Pancreas (tissue), 10 donors: ENCODE measurements at regions not wholly inside any gene's neighbourhood (a gene's known extent, or its start where the extent isn't known, plus 50 kb on each side); places are given as distances from the start of the nearest gene placed in this dataset.
"Not testable (repeated sequence)": the region's sequence is repeated elsewhere in the genome, so short reads cannot be mapped to it uniquely, and the experiment has no call there.

Source experiments
- ATAC-seq, 4 donors: fragments of 200-7000 bp; cut with Tn5 transposase; one replicate each; pipeline versions ENCODE4 v1.8.0 to v1.9.1; 2020; ENCODE audit warnings: mild to moderate bottlenecking in 4 of 4, moderate library complexity in 4 of 4
- DNase-seq, 6 donors: peaks; one replicate each; pipeline ENCODE4 v3.0.0-alpha.2; 2020
- FAIRE-seq: peaks from 2 replicates; lab custom pipeline; 2012; peaks lifted over from hg19 to GRCh38; lab: Jason Lieb, UNC
- H3K27ac ChIP-seq, 4 donors: fragments of 200-600 bp; sonication (generic); 1 replicate in 3 of 4; 2 replicates in 1 of 4; pipeline versions ENCODE4 v1.5.0 to v1.8.0; 2020
- H3K27me3 ChIP-seq, 4 donors: fragments of 200-600 bp; one replicate each; pipeline ENCODE4 v1.8.0; 2021
- H3K36me3 ChIP-seq, 3 donors: fragments of 200-600 bp; sonication (generic) in 1 of 3; one replicate each; pipeline versions ENCODE4 v1.5.0 to v1.8.0; 2020 to 2021
- H3K4me1 ChIP-seq, 3 donors: fragments of 200-600 bp; one replicate each; pipeline ENCODE4 v1.8.0; 2021
- H3K4me3 ChIP-seq, 4 donors: fragments of 200-600 bp; sonication (generic) in 2 of 4; one replicate each; pipeline versions ENCODE4 v1.5.0 to v1.8.0; 2020 to 2021
- H3K9me3 ChIP-seq, 4 donors: fragments of 200-600 bp; one replicate each; pipeline ENCODE4 v1.8.0; 2021
- WGBS, 2 donors: extraction: QIAGEN DNeasy Blood & Tissue Kit; methylation state at CpG; one replicate each; pipeline ENCODE4 v1.1.7; 2013; 5-methylcytosine and 5-hydroxymethylcytosine counted together
- intact Hi-C, 3 donors: fragments of 100-400 bp; cut with DNase I; formaldehyde crosslinking; loops; one replicate each; pipeline versions ENCODE4 v1.11.1 to v1.14.2; 2022
- TF ChIP-seq, protein P1 (sequence below), 4 donors: fragments of 200-600 bp; sonication (generic) in 3 of 4; IDR thresholded peaks; one replicate each; pipeline versions ENCODE4 v1.5.0 to v1.8.0; 2021; ENCODE audit warnings: antibody characterized with exemption in 4 of 4
- donor health status: healthy with polysubstance abuse.
- donor health status: DM: no; HTN: no; CAD: no; lungs with moderate emphysema.
- donor health status: DM: no; HTN: no; CAD: no.
- donor health status: control.
- donor health status: control.
- donor health status: Bipolar disorder and iron deficiency.
- donor health status: DM: yes; HTN: yes; CAD: no.
- donor health status: DM: no; HTN: no; CAD: no.
- donor health status: DM: no; HTN: no; CAD: no.
- donor health status: DM: yes; HTN: yes; CAD: no.

- FAIRE-seq (no peak), ATAC-seq (no peak), DNase-seq (no peak)
- Histone ChIP-seq H3K9me3 (no peaks in the 10 kb centered on the region), H3K27me3 (no peaks in the 10 kb centered on the region), H3K4me3 (no peak overlapping the region), H3K27ac (no peak overlapping the region), H3K4me1 (no peaks in the 10 kb centered on the region), H3K36me3 (no peaks in the 10 kb centered on the region)
- TF ChIP-seq, protein P1, sequence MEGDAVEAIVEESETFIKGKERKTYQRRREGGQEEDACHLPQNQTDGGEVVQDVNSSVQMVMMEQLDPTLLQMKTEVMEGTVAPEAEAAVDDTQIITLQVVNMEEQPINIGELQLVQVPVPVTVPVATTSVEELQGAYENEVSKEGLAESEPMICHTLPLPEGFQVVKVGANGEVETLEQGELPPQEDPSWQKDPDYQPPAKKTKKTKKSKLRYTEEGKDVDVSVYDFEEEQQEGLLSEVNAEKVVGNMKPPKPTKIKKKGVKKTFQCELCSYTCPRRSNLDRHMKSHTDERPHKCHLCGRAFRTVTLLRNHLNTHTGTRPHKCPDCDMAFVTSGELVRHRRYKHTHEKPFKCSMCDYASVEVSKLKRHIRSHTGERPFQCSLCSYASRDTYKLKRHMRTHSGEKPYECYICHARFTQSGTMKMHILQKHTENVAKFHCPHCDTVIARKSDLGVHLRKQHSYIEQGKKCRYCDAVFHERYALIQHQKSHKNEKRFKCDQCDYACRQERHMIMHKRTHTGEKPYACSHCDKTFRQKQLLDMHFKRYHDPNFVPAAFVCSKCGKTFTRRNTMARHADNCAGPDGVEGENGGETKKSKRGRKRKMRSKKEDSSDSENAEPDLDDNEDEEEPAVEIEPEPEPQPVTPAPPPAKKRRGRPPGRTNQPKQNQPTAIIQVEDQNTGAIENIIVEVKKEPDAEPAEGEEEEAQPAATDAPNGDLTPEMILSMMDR (IDR thresholded peaks at IDR 0.05), result no peak
- intact Hi-C loops, result no loop called here
- 75 to 83% methylated on average over 4 of the region's 4 CpGs for WGBS, 2 donors
Measured at GRCh38 chr11:129546266-129546665, 170.6 kb downstream of the BARX2 start.

DNA sequence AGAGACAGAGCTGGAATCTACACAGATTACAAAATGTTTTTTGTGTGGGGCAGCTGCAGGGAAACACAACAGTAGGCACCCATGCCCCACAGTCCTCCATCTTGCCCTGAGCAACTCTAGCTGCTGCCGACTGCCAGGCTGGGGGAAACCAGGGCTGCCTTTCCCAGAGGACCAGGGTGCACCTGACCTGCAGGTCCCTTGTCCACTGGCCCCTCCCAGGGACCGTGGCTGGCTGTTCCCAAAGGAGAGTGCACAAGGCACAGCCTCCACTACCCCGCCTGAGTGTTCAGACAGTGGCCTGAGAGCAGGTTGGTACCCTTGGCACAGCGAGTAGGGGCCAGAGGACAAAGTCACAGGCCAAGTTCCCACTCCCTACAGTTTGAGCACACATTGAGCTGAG lies 181.8 kb downstream of the BARX2 start:
- no peak for ATAC-seq
- H3K9me3 ChIP-seq, result no peaks in the 10 kb centered on the region
- peak in 1 of 6 donors; percentile 50 for DNase-seq
- H3K36me3 ChIP-seq, result no peaks in the 10 kb centered on the region
- TF ChIP-seq, protein P1 (IDR thresholded peaks at IDR 0.05), result no peak
- intact Hi-C loops, result no loop called here
- no peaks in the 10 kb centered on the region for H3K27me3 ChIP-seq
- no peak overlapping the region for H3K4me3 ChIP-seq
- FAIRE-seq, result no peak
- H3K27ac ChIP-seq, result no peak overlapping the region
- H3K4me1 ChIP-seq, result no peaks in the 10 kb centered on the region
- 58 to 78% methylated on average over 4 of the region's 4 CpGs for WGBS, 2 donors

GRCh38 chr11:129569007-129569406 lies 193.4 kb downstream of the BARX2 start:
- intact Hi-C loops, result no loop called here
- no peak overlapping the region for H3K27ac ChIP-seq
- FAIRE-seq, result no peak
- DNase-seq, result no peak
- TF ChIP-seq, protein P1 (IDR thresholded peaks at IDR 0.05), result no peak
- no peaks in the 10 kb centered on the region for H3K27me3 ChIP-seq
- ATAC-seq, result no peak
- H3K4me3 ChIP-seq, result no peak overlapping the region
- no peaks in the 10 kb centered on the region for H3K4me1 ChIP-seq
- no peaks in the 10 kb centered on the region for H3K36me3 ChIP-seq
- 82 to 83% methylated on average over 3 of the region's 3 CpGs for WGBS, 2 donors
- H3K9me3 ChIP-seq, result no peaks in the 10 kb centered on the region

DNA sequence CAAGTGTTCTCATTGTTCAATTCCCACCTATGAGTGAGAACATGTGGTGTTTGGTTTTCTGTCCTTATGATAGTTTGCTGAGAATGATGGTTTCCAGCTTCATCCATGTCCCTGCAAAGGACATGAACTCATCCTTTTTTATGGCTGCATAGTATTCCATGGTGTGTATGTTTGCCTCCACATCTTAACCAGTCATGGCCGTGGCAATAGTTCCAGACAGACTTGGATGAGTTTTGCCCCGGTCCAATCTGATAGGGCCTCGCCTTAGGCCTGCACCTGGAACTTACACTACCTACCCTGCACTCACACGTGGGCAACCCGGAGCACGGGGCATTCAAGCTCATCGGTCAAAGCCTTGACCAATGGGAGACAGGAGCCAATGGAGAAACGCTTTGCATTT lies 197.0 kb downstream of the BARX2 start:
- H3K9me3 ChIP-seq, intact Hi-C loops, H3K27ac ChIP-seq, H3K27me3 ChIP-seq, H3K4me1 ChIP-seq, H3K4me3 ChIP-seq, DNase-seq, FAIRE-seq, ATAC-seq, H3K36me3 ChIP-seq: not testable (repeated sequence)
- 85 to 90% methylated on average over 8 of the region's 8 CpGs for WGBS, 2 donors

DNA sequence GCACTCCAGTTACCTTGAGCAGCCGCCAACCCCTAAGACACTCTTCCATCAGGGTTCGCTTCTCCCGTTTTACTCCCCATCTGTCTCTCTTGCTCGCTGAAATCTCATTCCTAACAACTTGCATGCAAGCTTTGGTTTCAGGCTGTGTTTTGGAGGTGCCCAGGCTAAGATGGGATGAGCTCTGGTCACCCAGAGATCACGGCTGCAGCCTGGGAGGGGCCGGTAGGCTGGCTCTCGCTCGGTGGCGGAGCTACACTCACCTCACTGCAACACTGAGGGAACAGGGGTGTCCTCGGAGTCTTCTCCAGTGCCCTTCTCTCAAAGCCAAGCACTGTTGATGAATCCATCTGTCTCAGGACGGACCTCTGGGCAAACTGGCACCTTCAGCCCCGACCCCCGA lies 197.5 kb downstream of the BARX2 start:
- intact Hi-C loops, result no loop called here
- Histone ChIP-seq H3K4me1 (no peaks in the 10 kb centered on the region), H3K36me3 (no peaks in the 10 kb centered on the region), H3K4me3 (no peak overlapping the region), H3K27ac (no peak overlapping the region), H3K27me3 (no peaks in the 10 kb centered on the region), H3K9me3 (no peaks in the 10 kb centered on the region)
- 78 to 90% methylated on average over 13 of the region's 13 CpGs for WGBS, 2 donors
- ATAC-seq (no peak), DNase-seq (no peak), FAIRE-seq (no peak)
- TF ChIP-seq, protein P1 (IDR thresholded peaks at IDR 0.05), result no peak
